Stimulated activated naive CD8-positive, alpha-beta T cell treated with anti-CD3 and anti-CD28 coated beads, Interleukin-15, amount 100 ng/mL, for 72 hours (primary cell): ENCODE measurements at regions not wholly inside any gene's neighbourhood (a gene's known extent, or its start where the extent isn't known, plus 50 kb on each side); places are given as distances from the start of the nearest gene placed in this dataset.

ENCODE experiments used
- ATAC-seq: fragments of 150-1000 bp; cut with Tn5 transposase; 2 replicates; pipeline ENCODE4 v1.10.0; 2021; ENCODE audit warnings: mild to moderate bottlenecking, moderate library complexity
- DNase-seq, 2 donors: peaks; one replicate each; pipeline ENCODE4 v3.0.0; 2021 to 2022
- H3K27ac Mint-ChIP-seq, 2 donors: one replicate each; pipeline ENCODE4 v1.8.0; 2022; ENCODE audit warnings: mild to moderate bottlenecking in 2 of 2, mixed read lengths in 2 of 2, moderate library complexity in 2 of 2
- H3K27me3 Mint-ChIP-seq: one replicate; pipeline ENCODE4 v1.8.0; 2022; ENCODE audit warnings: mixed read lengths
- H3K4me1 Mint-ChIP-seq: one replicate; pipeline ENCODE4 v1.8.0; 2022; ENCODE audit warnings: mild to moderate bottlenecking, mixed read lengths
- H3K4me3 Mint-ChIP-seq, 2 donors: one replicate each; pipeline ENCODE4 v1.8.0; 2022; ENCODE audit warnings: mild to moderate bottlenecking in 2 of 2, mixed read lengths in 2 of 2, moderate library complexity in 1 of 2
- H3K9me3 Mint-ChIP-seq, 2 donors: one replicate each; pipeline ENCODE4 v1.8.0; 2022; ENCODE audit warnings: mixed read lengths in 2 of 2

GRCh38 chr2:56478027-56478426, 294.2 kb downstream of the CCDC85A start:
- Mint-ChIP-seq H3K4me3 (no peak overlapping the region), H3K4me1 (no peaks in the 10 kb centered on the region), H3K9me3 (peaks cover 4 to 7% of the 10 kb centered on the region in 2 donors), H3K27ac (no peak overlapping the region), H3K27me3 (no peaks in the 10 kb centered on the region)
- DNase-seq = no peak
- ATAC-seq = no peak

GRCh38 chr2:56483081-56483480, 299.3 kb downstream of the CCDC85A start:
- Mint-ChIP-seq H3K27me3 (no peaks in the 10 kb centered on the region), H3K4me1 (no peaks in the 10 kb centered on the region), H3K27ac (no peak overlapping the region), H3K9me3 (peaks cover 4 to 8% of the 10 kb centered on the region in 2 donors), H3K4me3 (no peak overlapping the region)
- no peak for ATAC-seq
- no peak for DNase-seq

GRCh38 chr2:56484906-56485305, 301.1 kb downstream of the CCDC85A start:
- no peak for ATAC-seq
- no peak overlapping the region for H3K27ac Mint-ChIP-seq

GRCh38 chr2:56500317-56500716, 316.5 kb downstream of the CCDC85A start:
- DNase-seq = no peak
- H3K4me3 Mint-ChIP-seq = no peak overlapping the region
- H3K27ac Mint-ChIP-seq = no peak overlapping the region
- no peaks in the 10 kb centered on the region for H3K27me3 Mint-ChIP-seq
- H3K9me3 Mint-ChIP-seq = peaks cover 7 to 9% of the 10 kb centered on the region in 2 donors
- ATAC-seq = no peak
- H3K4me1 Mint-ChIP-seq = no peaks in the 10 kb centered on the region

More at GRCh38 chr2:56484906-56485305, 301.1 kb downstream of the CCDC85A start:
- Mint-ChIP-seq H3K4me1 (no peaks in the 10 kb centered on the region), H3K27me3 (no peaks in the 10 kb centered on the region), H3K4me3 (no peak overlapping the region), H3K9me3 (peaks cover 8% of the 10 kb centered on the region in 2 donors)
- DNase-seq = no peak

- no peaks in the 10 kb centered on the region for H3K4me1 Mint-ChIP-seq
- ATAC-seq = no peak
- peaks cover 0 to 12% of the 10 kb centered on the region in 2 donors for H3K9me3 Mint-ChIP-seq
- DNase-seq = no peak
- H3K27ac Mint-ChIP-seq = no peak overlapping the region
- no peak overlapping the region for H3K4me3 Mint-ChIP-seq
- H3K27me3 Mint-ChIP-seq = no peaks in the 10 kb centered on the region
Observed at GRCh38 chr2:56502616-56503015, 318.8 kb downstream of the CCDC85A start.

- Mint-ChIP-seq H3K27ac (no peak overlapping the region), H3K4me3 (no peak overlapping the region), H3K27me3 (no peaks in the 10 kb centered on the region), H3K9me3 (peaks cover 11 to 12% of the 10 kb centered on the region in 2 donors), H3K4me1 (no peaks in the 10 kb centered on the region)
- ATAC-seq = no peak
- DNase-seq = no peak
Observed at GRCh38 chr2:56505885-56506284, 322.1 kb downstream of the CCDC85A start.

- Mint-ChIP-seq H3K4me3 (no peak overlapping the region), H3K9me3 (peaks cover 12 to 24% of the 10 kb centered on the region in 2 donors), H3K27ac (no peak overlapping the region), H3K4me1 (no peaks in the 10 kb centered on the region), H3K27me3 (no peaks in the 10 kb centered on the region)
- ATAC-seq = no peak
- DNase-seq = no peak
Observed at GRCh38 chr2:56508662-56509061, 324.9 kb downstream of the CCDC85A start.

GRCh38 chr2:56510610-56511009, 326.8 kb downstream of the CCDC85A start:
- Mint-ChIP-seq H3K9me3 (peaks cover 12 to 24% of the 10 kb centered on the region in 2 donors), H3K4me1 (no peaks in the 10 kb centered on the region), H3K27ac (no peak overlapping the region), H3K27me3 (no peaks in the 10 kb centered on the region), H3K4me3 (no peak overlapping the region)
- ATAC-seq (no peak), DNase-seq (no peak)

- ATAC-seq = no peak
- Mint-ChIP-seq H3K27ac (no peak overlapping the region), H3K4me3 (no peak overlapping the region), H3K27me3 (no peaks in the 10 kb centered on the region), H3K9me3 (peaks cover 5 to 12% of the 10 kb centered on the region in 2 donors), H3K4me1 (no peaks in the 10 kb centered on the region)
- DNase-seq = no peak
Observed at GRCh38 chr2:56515399-56515798, 331.6 kb downstream of the CCDC85A start.

GRCh38 chr2:56519806-56520205, 336.0 kb downstream of the CCDC85A start:
- no peak overlapping the region for H3K27ac Mint-ChIP-seq
- ATAC-seq = no peak

GRCh38 chr2:56522605-56523089, 338.9 kb downstream of the CCDC85A start:
- peaks cover 0 to 25% of the 10 kb centered on the region in 2 donors for H3K9me3 Mint-ChIP-seq
- no peak overlapping the region for H3K27ac Mint-ChIP-seq
- no peaks in the 10 kb centered on the region for H3K4me1 Mint-ChIP-seq
- H3K27me3 Mint-ChIP-seq = no peaks in the 10 kb centered on the region
- no peak overlapping the region for H3K4me3 Mint-ChIP-seq
- no peak for DNase-seq
- no peak for ATAC-seq

More at GRCh38 chr2:56519806-56520205, 336.0 kb downstream of the CCDC85A start:
- H3K9me3 Mint-ChIP-seq = peaks cover 0 to 6% of the 10 kb centered on the region in 2 donors
- no peaks in the 10 kb centered on the region for H3K27me3 Mint-ChIP-seq
- no peak for DNase-seq
- H3K4me3 Mint-ChIP-seq = no peak overlapping the region
- no peaks in the 10 kb centered on the region for H3K4me1 Mint-ChIP-seq

- Mint-ChIP-seq H3K9me3 (peaks cover 0 to 25% of the 10 kb centered on the region in 2 donors), H3K4me1 (no peaks in the 10 kb centered on the region), H3K4me3 (no peak overlapping the region), H3K27me3 (no peaks in the 10 kb centered on the region), H3K27ac (no peak overlapping the region)
- DNase-seq (no peak), ATAC-seq (no peak)
Observed at GRCh38 chr2:56523816-56524215, 340.0 kb downstream of the CCDC85A start.

GRCh38 chr2:56531668-56532420, 348.1 kb downstream of the CCDC85A start:
- Mint-ChIP-seq H3K4me3 (no peak overlapping the region), H3K9me3 (peaks cover 6 to 8% of the 10 kb centered on the region in 2 donors)
- no peak for ATAC-seq

GRCh38 chr2:56534321-56534720, 350.5 kb downstream of the CCDC85A start:
- no peak for ATAC-seq
- Mint-ChIP-seq H3K9me3 (peaks cover 8 to 15% of the 10 kb centered on the region in 2 donors), H3K4me1 (no peaks in the 10 kb centered on the region), H3K27me3 (no peaks in the 10 kb centered on the region), H3K4me3 (no peak overlapping the region), H3K27ac (no peak overlapping the region)
- DNase-seq = no peak

More at GRCh38 chr2:56531668-56532420, 348.1 kb downstream of the CCDC85A start:
- Mint-ChIP-seq H3K4me1 (no peaks in the 10 kb centered on the region), H3K27ac (no peak overlapping the region), H3K27me3 (no peaks in the 10 kb centered on the region)
- no peak for DNase-seq

- Mint-ChIP-seq H3K27me3 (no peaks in the 10 kb centered on the region), H3K9me3 (peaks cover 6 to 15% of the 10 kb centered on the region in 2 donors), H3K4me3 (no peak overlapping the region), H3K4me1 (no peaks in the 10 kb centered on the region), H3K27ac (no peak overlapping the region)
- ATAC-seq (no peak), DNase-seq (no peak)
Observed at GRCh38 chr2:56537756-56538155, 354.0 kb downstream of the CCDC85A start.

GRCh38 chr2:56539618-56540017, 355.8 kb downstream of the CCDC85A start:
- Mint-ChIP-seq H3K27ac (no peak overlapping the region), H3K4me3 (no peak overlapping the region), H3K4me1 (no peaks in the 10 kb centered on the region), H3K9me3 (peaks cover 6 to 21% of the 10 kb centered on the region in 2 donors), H3K27me3 (no peaks in the 10 kb centered on the region)
- ATAC-seq (no peak), DNase-seq (no peak)
